ENCODE measurements at regions not wholly inside any gene's neighbourhood (a gene's known extent, or its start where the extent isn't known, plus 50 kb on each side); places are given as distances from the start of the nearest gene placed in this dataset.

- Histone ChIP-seq H3K9me3 (ENCODE audit: control insufficient read depth in 2 of 3, insufficient read depth in 1 of 3, low read length in 3 of 3) (peaks cover 0 to 4% (median 2%) of the 10 kb centered on the region in 3 donors), H3K9ac (ENCODE audit: low read length in 3 of 3) (no peak overlapping the region), H3K4me3 (ENCODE audit: low read length in 3 of 3) (no peak overlapping the region), H3K36me3 (ENCODE audit: control insufficient read depth in 2 of 3, insufficient read depth in 3 of 3, low read length in 3 of 3) (no peaks in the 10 kb centered on the region), H3K4me1 (ENCODE audit: control insufficient read depth in 2 of 3, insufficient read depth in 2 of 3, low read depth in 1 of 3, low read length in 3 of 3) (no peaks in the 10 kb centered on the region), H3K27ac (ENCODE audit: low read depth in 2 of 2, low read length in 2 of 2) (no peak overlapping the region), H3K27me3 (ENCODE audit: control insufficient read depth, insufficient read depth, low read length) (no peaks in the 10 kb centered on the region)
- intact Hi-C loops (cut with DNase I) = no loop called here
- DNase-seq (peak in 1 of 5 donors; percentile 11), FAIRE-seq (no peak)
- no peak for TF ChIP-seq CTCF (IDR thresholded peaks at IDR 0.05; ENCODE audit: borderline replicate concordance, extremely low read depth, insufficient read depth)
Measured at GRCh38 chr9:124196814-124197176, 61.0 kb upstream of the NEK6 start.

- Histone ChIP-seq H3K9me3 (ENCODE audit: control insufficient read depth in 2 of 3, insufficient read depth in 1 of 3, low read length in 3 of 3) (peaks cover 0 to 4% (median 2%) of the 10 kb centered on the region in 3 donors), H3K9ac (ENCODE audit: low read length in 3 of 3) (no peak overlapping the region), H3K4me1 (ENCODE audit: control insufficient read depth in 2 of 3, insufficient read depth in 2 of 3, low read depth in 1 of 3, low read length in 3 of 3) (no peaks in the 10 kb centered on the region), H3K36me3 (ENCODE audit: control insufficient read depth in 2 of 3, insufficient read depth in 3 of 3, low read length in 3 of 3) (no peaks in the 10 kb centered on the region), H3K4me3 (ENCODE audit: low read length in 3 of 3) (no peak overlapping the region), H3K27ac (ENCODE audit: low read depth in 2 of 2, low read length in 2 of 2) (no peak overlapping the region), H3K27me3 (ENCODE audit: control insufficient read depth, insufficient read depth, low read length) (no peaks in the 10 kb centered on the region)
- TF ChIP-seq CTCF (IDR thresholded peaks at IDR 0.05; ENCODE audit: borderline replicate concordance, extremely low read depth, insufficient read depth) = no peak
- peak in 1 of 5 donors; percentile 39 for DNase-seq
- no peak for FAIRE-seq
- intact Hi-C loops (cut with DNase I) = no loop called here
Measured at GRCh38 chr9:124197177-124198095, 60.3 kb upstream of the NEK6 start.

GRCh38 chr9:124198331-124198730 lies 59.4 kb upstream of the NEK6 start:
- intact Hi-C loops (cut with DNase I) = no loop called here
- Histone ChIP-seq H3K27me3 (ENCODE audit: control insufficient read depth, insufficient read depth, low read length) (no peaks in the 10 kb centered on the region), H3K9ac (ENCODE audit: low read length in 3 of 3) (no peak overlapping the region), H3K27ac (ENCODE audit: low read depth in 2 of 2, low read length in 2 of 2) (no peak overlapping the region), H3K4me1 (ENCODE audit: control insufficient read depth in 2 of 3, insufficient read depth in 2 of 3, low read depth in 1 of 3, low read length in 3 of 3) (peaks cover 0 to 2% (median 0%) of the 10 kb centered on the region in 3 donors), H3K4me3 (ENCODE audit: low read length in 3 of 3) (no peak overlapping the region), H3K36me3 (ENCODE audit: control insufficient read depth in 2 of 3, insufficient read depth in 3 of 3, low read length in 3 of 3) (no peaks in the 10 kb centered on the region), H3K9me3 (ENCODE audit: control insufficient read depth in 2 of 3, insufficient read depth in 1 of 3, low read length in 3 of 3) (peaks cover 0 to 4% (median 2%) of the 10 kb centered on the region in 3 donors)
- DNase-seq (peak in 1 of 5 donors; percentile 41), FAIRE-seq (no peak)
- no peak for TF ChIP-seq CTCF (IDR thresholded peaks at IDR 0.05; ENCODE audit: borderline replicate concordance, extremely low read depth, insufficient read depth)

All from kidney (tissue), 13 donors.